GM18951 (cell line): ENCODE measurements at regions not wholly inside any gene's neighbourhood (a gene's known extent, or its start where the extent isn't known, plus 50 kb on each side); places are given as distances from the start of the nearest gene placed in this dataset.

ENCODE experiments used
- POLR2A ChIP-seq: IDR thresholded peaks from 4 replicates; pipeline ENCODE4 v1.6.1; 2011; ENCODE audit warnings: mild to moderate bottlenecking; ENCODE audit not compliant: insufficient read length, insufficient read depth; ENCODE audit errors: extremely low read depth
- in situ Hi-C: fragments of 300-500 bp; cut with MboI; formaldehyde crosslinking; loops from one replicate; pipeline ENCODE4 v1.12.0; 2022; ENCODE audit warnings: low sequenced_read_pairs, mixed read lengths, inconsistent platforms; ENCODE audit not compliant: unreplicated experiment

- TF ChIP-seq POLR2A = no peak
- in situ Hi-C loops = no loop called here
Observed at GRCh38 chr5:104650313-104651055, 1087.9 kb upstream of the NUDT12 start.

- in situ Hi-C loops = no loop called here
- no peak for TF ChIP-seq POLR2A
Observed at GRCh38 chr5:104646416-104646815, 1083.8 kb upstream of the NUDT12 start.

DNA sequence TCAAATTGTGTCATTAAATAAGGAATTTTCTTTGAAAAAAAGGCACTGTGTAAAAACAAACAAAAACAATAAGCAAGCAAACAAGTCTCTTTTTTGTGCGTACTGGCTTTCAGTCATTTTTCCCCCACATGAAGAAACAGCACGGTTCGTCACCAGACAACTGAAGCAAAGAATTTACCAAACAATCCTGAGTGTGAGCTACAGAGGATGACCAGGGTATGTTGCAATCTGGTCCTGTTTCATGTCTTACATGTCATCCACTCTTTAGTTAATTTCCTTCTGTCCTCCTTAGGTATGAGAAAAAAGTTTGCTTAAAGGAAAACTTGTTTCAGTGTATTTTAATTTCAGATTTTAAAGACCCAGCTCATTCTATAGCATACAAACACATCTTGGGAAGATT lies 1080.7 kb upstream of the NUDT12 start:
- TF ChIP-seq POLR2A = no peak
- in situ Hi-C loops = no loop called here

- TF ChIP-seq POLR2A = no peak
- in situ Hi-C loops = no loop called here
Observed at GRCh38 chr5:104635227-104635626, 1072.6 kb upstream of the NUDT12 start.

DNA sequence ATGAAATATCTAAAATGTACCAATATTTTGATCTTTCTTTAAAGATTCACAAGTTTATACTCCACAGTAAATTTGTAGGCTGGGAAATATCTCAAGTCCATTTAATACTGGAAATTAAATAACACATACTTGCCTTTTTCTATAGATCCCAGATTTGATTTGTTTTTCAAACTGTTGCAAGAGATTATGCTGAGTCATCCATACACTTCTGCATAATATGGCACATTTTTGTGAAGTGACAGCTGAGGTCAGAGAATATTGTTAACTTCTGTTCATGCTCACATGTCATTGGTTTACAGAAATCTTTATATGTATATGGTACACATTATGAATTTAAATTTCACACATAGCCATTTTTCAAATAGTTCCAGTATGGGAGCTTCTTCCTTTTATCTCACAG lies 1066.3 kb upstream of the NUDT12 start:
- TF ChIP-seq POLR2A = no peak
- in situ Hi-C loops = no loop called here

- TF ChIP-seq POLR2A = no peak
- in situ Hi-C loops = no loop called here
Observed at GRCh38 chr5:104626122-104626521, 1063.5 kb upstream of the NUDT12 start.

DNA sequence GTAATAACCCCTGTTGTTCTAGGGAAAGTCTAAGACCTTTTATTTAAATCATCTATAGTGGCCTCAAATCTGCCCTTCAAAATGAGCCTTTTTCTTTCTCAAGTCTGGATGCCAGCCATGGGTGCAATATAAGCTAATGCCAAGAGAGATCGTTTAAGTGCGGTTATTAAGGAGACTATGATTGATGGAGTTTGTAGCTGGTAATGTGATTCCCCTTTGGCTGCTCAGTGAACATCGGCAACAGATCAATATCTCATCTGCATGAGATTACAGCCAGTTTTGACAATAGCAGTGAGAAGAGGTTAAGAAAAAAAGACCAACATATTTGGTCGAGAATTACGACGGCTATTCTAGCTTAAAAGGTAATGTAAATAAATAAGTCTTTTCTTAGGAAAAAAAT lies 1049.4 kb upstream of the NUDT12 start:
- in situ Hi-C loops = no loop called here

GRCh38 chr5:104611135-104611767 lies 1048.7 kb upstream of the NUDT12 start:
- in situ Hi-C loops = no loop called here

More for the DNA sequence above, 1049.4 kb upstream of the NUDT12 start:
- TF ChIP-seq POLR2A = no peak

DNA sequence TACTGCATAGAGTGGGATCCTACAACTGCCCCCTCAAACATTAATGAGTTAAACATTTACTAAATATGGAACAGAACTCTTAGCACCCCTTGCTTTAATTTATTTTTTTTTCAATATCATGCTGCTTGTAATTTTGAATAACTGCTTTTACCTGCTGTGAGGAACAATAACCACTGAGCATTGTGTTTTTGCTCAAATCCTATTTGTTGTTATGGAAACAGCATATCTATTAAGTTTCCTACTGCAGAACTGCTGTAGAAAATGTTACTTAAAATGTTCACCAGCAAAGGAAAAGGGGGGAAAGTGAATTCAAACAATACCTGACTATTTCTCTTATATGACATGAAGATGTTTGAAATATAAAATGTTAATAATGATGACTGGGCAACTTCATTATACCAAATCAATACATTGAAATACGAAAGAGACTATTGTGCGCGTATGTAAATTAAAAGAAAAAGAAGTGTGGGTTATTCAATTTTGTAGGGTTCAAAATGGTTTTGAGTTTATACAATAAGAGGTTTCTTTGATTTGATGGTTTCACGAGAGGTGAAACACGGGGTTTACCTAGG lies 1043.8 kb upstream of the NUDT12 start:
- no peak for TF ChIP-seq POLR2A
- in situ Hi-C loops = no loop called here

More at GRCh38 chr5:104611135-104611767, 1048.7 kb upstream of the NUDT12 start:
- no peak for TF ChIP-seq POLR2A

DNA sequence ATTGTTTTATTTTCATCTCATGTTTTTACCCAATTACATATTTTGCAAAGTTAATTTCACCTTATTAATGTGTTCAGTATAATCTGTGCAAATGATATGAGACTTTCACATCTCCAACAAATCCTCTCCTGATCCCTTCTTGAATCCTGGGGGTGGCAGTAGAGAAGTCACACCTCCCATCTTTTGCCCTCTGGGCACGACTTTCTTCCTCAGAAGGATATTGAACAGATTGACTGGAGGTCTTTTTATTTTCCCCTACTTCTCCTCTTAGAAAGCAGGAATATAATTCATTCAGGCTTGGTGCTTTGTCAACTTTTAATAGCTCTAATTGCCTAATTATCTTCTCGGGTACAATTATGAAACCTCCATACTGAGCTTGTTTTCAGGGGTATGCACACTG lies 1037.1 kb upstream of the NUDT12 start:
- TF ChIP-seq POLR2A = no peak
- in situ Hi-C loops = no loop called here

DNA sequence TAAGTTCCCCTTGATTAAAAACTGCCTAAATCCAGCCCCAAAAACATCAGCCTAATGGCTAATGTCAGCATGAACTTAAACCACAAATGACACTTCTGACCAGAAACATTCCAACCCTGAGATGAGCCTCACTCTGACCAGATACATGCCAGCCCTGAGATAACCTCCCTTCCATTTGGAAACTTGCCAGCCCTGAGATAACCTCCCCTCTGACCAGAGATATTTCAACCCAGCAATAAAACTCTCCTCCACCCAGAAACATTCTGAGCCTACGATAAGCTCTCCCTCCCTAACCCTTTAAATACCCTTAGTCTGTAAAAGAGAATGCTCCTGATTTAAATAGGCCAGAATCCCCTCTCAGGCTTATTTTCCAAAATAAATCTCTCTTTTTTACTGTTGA lies 1035.7 kb upstream of the NUDT12 start:
- no peak for TF ChIP-seq POLR2A
- in situ Hi-C loops = no loop called here

DNA sequence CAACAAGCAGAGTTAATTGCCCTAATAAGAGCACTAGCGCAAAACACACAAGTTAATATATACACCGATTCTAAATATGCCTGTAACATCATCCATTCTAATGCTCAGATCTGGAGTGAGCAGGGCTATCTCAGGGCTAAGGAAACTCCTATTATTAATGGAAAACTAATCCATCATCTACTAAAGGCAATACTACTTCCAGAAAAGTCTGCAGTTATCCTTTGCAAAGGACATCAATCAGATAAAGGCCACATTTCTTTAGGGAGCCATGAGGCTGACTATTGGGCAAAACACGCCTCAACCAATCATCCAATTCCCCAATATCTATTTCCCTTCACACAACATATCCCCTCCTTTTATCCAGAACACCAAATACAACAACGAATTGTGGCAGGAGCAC lies 1032.3 kb upstream of the NUDT12 start:
- TF ChIP-seq POLR2A = no peak
- in situ Hi-C loops = no loop called here

- in situ Hi-C loops = no loop called here
- no peak for TF ChIP-seq POLR2A
Observed at GRCh38 chr5:104576677-104577076, 1014.1 kb upstream of the NUDT12 start.

DNA sequence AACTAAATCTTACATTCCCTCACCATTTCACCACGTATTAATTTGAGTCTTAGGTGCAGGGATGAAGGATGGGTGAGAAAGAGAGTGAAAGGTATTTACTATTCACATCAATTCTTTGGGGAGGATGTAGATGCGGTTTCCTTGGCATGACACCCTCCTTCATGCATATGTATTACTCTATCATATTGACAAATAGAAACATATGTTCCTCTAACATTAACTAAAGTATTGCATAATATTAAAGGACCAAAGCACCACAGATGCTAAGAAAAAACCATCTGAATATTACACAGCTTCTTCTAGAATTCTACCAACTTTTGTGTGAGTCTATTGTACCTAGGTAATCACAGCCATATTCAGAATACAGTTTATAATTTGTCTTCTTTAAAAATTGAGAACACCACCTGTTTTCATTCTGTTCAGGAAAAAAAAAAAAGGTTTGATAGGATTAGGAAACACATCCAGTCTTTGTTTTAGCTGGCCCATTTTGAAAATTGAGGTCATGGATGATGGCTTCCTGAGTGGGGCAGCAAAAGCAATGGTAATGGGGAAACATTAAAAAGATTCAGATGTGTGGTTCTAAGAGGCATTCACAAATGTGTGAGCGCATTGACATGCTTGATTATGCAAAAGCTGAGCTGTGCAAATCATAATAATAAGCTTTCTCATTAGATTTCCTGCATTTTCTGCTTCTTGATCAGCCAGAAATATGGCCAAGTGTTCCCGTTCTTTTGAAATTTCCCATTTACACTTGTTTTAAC lies 1011.5 kb upstream of the NUDT12 start:
- no peak for TF ChIP-seq POLR2A
- in situ Hi-C loops = no loop called here

- in situ Hi-C loops = no loop called here
- no peak for TF ChIP-seq POLR2A
Observed at GRCh38 chr5:104569621-104570020, 1007.0 kb upstream of the NUDT12 start.
